ENCODE measurements at regions not wholly inside any gene's neighbourhood (a gene's known extent, or its start where the extent isn't known, plus 50 kb on each side); places are given as distances from the start of the nearest gene placed in this dataset.

DNA sequence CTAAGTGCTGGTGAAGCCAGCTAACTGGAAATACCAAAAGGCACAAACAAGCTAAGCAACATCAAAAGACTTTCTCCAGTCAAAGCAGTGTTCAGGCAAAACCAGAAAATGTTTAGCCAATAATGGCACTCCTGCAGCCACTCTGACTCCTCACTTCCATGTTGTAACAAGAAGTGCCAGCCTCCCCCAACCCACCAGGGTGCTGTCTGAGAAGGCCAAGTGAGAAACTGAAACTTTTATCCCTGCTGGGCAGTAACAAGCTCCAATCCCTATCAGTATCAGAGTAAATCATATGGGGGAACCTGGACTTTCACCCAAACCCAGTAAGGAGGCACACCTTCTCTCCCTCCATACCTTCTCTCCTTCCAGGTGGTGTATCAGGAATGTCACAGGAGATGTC is 414.8 kb upstream of the NMUR2 start:
- DNase-seq, result no peak
- Histone ChIP-seq H3K27me3 (replicated peaks) (no peaks in the 10 kb centered on the region), H3K4me3 (ENCODE audit: low read depth, low read length) (no peak overlapping the region), H3K36me3 (replicated peaks) (no peaks in the 10 kb centered on the region), H3K27ac (no peak overlapping the region)
- TF ChIP-seq CTCF (IDR thresholded peaks at IDR 0.05; ENCODE audit: low read depth, low read length, missing control alignments), result no peak
- in situ Hi-C loops (cut with HindIII; ENCODE audit: low pct_ligation_motif_present, low sequenced_read_pairs), result no loop called here

DNA sequence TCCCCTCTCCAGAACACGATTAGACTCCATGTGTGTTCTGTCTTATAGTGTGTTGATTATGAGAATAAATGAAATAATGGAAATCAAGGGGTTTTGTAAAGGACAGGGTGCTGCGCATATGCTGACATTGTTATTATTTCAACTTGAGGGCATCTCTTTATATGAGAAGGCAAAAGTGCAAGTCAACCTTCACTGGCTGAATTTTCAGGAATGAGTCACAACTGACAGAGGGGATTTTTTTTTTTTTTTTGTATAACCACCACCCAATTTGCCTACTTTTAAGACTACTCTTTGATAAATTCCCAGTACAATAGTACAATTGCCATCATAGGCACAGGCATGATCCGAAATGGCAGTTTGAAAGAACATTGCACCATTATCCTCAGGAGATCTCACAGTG is 419.2 kb upstream of the NMUR2 start:
- in situ Hi-C loops (cut with HindIII; ENCODE audit: low pct_ligation_motif_present, low sequenced_read_pairs), result no loop called here
- no peak for DNase-seq
- TF ChIP-seq CTCF (IDR thresholded peaks at IDR 0.05; ENCODE audit: low read depth, low read length, missing control alignments), result no peak
- no peak overlapping the region for H3K27ac ChIP-seq
- no peaks in the 10 kb centered on the region for H3K36me3 ChIP-seq (replicated peaks)
- H3K27me3 ChIP-seq (replicated peaks), result no peaks in the 10 kb centered on the region
- H3K4me3 ChIP-seq (ENCODE audit: low read depth, low read length), result no peak overlapping the region

DNA sequence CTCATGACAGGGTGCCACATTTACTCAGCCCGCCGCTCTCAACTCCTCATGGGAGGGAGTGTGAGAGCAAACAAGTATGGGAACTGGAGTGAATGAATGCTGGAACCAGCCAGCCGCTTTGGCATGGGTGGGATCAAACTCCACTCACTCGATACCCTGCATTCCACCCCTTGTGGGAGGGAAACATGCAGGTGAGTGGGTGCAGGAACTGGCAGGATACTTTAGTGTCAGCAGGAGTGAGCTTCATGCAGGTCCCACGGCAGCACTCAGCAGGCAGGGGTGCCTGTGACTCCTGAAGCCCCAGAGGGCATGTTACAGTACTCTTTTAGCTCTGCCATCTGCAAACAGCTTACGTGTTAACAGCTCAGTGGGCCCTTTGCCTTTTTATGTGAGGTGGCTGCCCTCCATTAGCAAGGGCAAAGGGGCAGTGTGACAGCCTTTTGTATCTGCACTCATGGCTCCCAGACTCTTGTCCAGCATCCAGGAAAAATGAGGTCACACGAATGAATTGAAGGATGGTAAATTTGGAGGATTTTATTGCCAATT is 433.2 kb upstream of the NMUR2 start:
- H3K27ac ChIP-seq, result no peak overlapping the region
- DNase-seq, result no peak
- in situ Hi-C loops (cut with HindIII; ENCODE audit: low pct_ligation_motif_present, low sequenced_read_pairs), result no loop called here
- no peak overlapping the region for H3K4me3 ChIP-seq (ENCODE audit: low read depth, low read length)
- no peaks in the 10 kb centered on the region for H3K27me3 ChIP-seq (replicated peaks)
- H3K36me3 ChIP-seq (replicated peaks), result no peaks in the 10 kb centered on the region
- no peak for TF ChIP-seq CTCF (IDR thresholded peaks at IDR 0.05; ENCODE audit: low read depth, low read length, missing control alignments)

DNA sequence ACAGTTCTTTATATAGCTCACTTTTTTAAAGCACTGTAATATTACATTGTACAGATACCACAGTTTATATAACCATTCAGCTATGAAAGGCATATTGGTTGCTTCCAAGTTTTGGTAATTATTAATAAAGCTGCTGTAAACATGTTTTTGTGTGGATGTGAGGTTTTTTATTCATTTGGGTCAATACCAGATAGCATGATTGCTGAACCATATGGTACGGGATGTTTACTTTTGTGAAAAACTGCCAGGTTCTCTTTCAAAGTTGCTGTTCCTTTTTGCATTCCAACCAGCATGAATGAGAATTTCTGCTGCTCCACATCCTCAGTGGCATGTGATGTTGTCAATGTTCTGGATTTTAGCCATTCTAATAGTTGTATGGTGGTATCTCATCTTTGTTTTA is 439.6 kb upstream of the NMUR2 start:
- no peak for TF ChIP-seq CTCF (IDR thresholded peaks at IDR 0.05; ENCODE audit: low read depth, low read length, missing control alignments)
- in situ Hi-C loops (cut with HindIII; ENCODE audit: low pct_ligation_motif_present, low sequenced_read_pairs), result no loop called here
- H3K27ac ChIP-seq, result no peak overlapping the region
- no peaks in the 10 kb centered on the region for H3K36me3 ChIP-seq (replicated peaks)
- no peaks in the 10 kb centered on the region for H3K27me3 ChIP-seq (replicated peaks)
- no peak overlapping the region for H3K4me3 ChIP-seq (ENCODE audit: low read depth, low read length)
- no peak for DNase-seq

GRCh38 chr5:152853361-152853760 is 448.3 kb upstream of the NMUR2 start:
- in situ Hi-C loops (cut with HindIII; ENCODE audit: low pct_ligation_motif_present, low sequenced_read_pairs), result no loop called here
- no peak for DNase-seq
- H3K36me3 ChIP-seq (replicated peaks), result no peaks in the 10 kb centered on the region

More at GRCh38 chr5:152853361-152853760, 448.3 kb upstream of the NMUR2 start:
- no peak overlapping the region for H3K27ac ChIP-seq
- H3K4me3 ChIP-seq (ENCODE audit: low read depth, low read length), result no peak overlapping the region
- H3K27me3 ChIP-seq (replicated peaks), result no peaks in the 10 kb centered on the region
- TF ChIP-seq CTCF (IDR thresholded peaks at IDR 0.05; ENCODE audit: low read depth, low read length, missing control alignments), result no peak

Data from brain microvascular endothelial cell (primary cell).